HEK293 (cell line): ENCODE measurements at regions not wholly inside any gene's neighbourhood (a gene's known extent, or its start where the extent isn't known, plus 50 kb on each side); places are given as distances from the start of the nearest gene placed in this dataset.

ENCODE experiments used
- GFI1B ChIP-seq: fragments of 450-650 bp; formaldehyde crosslinking; IDR thresholded peaks from 2 replicates; pipeline ENCODE4 v1.5.1; 2016; ENCODE audit warnings: missing biosample characterization, missing genetic modification characterization
- ZNF544 ChIP-seq: fragments of 450-650 bp; formaldehyde crosslinking; IDR thresholded peaks from 2 replicates; pipeline ENCODE4 v1.5.0; 2017; ENCODE audit warnings: missing biosample characterization, missing genetic modification characterization
- TF ChIP-seq, protein P1 (sequence below): fragments of 450-650 bp; formaldehyde crosslinking; IDR thresholded peaks from 2 replicates; pipeline ENCODE4 v1.5.1; 2016; ENCODE audit warnings: missing biosample characterization, missing genetic modification characterization

DNA sequence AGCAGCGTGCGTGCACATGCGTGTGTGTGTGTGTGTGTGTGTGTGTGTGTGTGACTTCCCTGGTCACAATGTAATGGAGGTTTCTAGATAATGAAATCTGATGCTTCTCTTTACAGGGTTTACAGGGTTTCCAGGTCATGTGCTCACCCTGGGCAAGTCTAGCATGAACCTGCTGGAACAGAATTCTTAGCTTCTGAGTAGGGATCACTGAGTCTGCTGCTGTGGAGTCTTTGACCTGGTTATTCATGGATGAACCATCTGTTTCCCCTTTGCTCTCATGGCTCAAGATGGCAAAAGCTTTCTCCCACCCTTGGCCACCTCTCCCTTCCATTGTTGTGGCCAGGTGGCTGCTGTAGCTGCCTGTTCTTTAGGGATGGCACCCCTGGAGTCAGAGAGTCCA lies 111.6 kb upstream of the SHB start:
- TF ChIP-seq, protein P1, sequence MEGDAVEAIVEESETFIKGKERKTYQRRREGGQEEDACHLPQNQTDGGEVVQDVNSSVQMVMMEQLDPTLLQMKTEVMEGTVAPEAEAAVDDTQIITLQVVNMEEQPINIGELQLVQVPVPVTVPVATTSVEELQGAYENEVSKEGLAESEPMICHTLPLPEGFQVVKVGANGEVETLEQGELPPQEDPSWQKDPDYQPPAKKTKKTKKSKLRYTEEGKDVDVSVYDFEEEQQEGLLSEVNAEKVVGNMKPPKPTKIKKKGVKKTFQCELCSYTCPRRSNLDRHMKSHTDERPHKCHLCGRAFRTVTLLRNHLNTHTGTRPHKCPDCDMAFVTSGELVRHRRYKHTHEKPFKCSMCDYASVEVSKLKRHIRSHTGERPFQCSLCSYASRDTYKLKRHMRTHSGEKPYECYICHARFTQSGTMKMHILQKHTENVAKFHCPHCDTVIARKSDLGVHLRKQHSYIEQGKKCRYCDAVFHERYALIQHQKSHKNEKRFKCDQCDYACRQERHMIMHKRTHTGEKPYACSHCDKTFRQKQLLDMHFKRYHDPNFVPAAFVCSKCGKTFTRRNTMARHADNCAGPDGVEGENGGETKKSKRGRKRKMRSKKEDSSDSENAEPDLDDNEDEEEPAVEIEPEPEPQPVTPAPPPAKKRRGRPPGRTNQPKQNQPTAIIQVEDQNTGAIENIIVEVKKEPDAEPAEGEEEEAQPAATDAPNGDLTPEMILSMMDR (tag by site-specific recombination), result no peak
- TF ChIP-seq ZNF544 (no peak), GFI1B (no peak)
